NCI-H446 (cell line): ENCODE measurements at regions not wholly inside any gene's neighbourhood (a gene's known extent, or its start where the extent isn't known, plus 50 kb on each side); places are given as distances from the start of the nearest gene placed in this dataset.

Experiments used
- DNase-seq, 2 experiments: peaks; one replicate each; lab custom pipeline; 2025; lab: John Stamatoyannopoulos, UW

DNA sequence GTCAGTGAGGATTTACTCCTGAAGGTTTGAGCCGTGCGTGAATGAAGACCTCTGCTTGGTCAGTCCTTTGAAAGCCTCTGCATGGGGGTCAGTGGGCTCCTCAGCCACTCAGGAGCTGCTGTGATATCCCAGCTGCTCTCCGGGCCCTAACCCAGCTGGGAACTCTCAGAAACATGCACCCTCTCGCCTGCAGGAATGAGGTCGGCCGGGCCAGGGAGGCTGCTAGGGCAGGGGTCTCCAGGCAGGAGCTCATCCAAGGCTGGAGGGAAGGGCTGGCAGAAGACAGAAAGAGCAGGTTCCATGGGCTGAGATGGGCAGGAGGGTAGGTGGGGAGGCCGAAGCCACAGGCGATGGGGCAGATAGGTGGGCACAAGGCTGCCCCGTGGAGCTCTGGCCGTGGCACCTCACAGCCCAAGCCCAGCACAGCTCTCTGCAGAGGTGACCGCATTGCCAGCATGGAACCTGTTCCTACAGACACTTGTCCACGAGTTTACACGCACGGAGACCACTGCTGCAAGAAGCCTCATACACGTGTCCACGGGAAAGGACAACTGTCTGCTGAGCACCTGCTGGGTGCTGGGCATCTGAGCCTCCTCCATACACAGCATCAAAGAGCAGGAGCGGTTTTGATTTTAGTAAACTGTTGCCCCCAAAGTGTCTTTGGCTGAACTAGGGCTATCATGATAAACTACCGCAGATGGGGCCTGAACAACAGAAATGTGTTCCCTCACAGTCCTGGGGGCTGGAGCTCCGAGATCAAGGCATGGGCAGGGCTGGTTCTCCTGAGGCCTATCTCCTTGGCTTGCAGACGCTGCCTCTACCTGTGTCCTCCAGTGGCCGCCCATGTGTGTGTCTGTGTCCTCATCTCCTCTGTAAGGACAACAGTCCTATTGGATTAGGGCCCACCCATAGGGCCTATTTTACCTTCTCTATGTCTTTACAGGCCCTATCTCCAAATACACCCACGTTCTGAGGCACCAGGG lies 85.2 kb upstream of the ADAMTS2 start:
- DNase-seq: no peak

DNA sequence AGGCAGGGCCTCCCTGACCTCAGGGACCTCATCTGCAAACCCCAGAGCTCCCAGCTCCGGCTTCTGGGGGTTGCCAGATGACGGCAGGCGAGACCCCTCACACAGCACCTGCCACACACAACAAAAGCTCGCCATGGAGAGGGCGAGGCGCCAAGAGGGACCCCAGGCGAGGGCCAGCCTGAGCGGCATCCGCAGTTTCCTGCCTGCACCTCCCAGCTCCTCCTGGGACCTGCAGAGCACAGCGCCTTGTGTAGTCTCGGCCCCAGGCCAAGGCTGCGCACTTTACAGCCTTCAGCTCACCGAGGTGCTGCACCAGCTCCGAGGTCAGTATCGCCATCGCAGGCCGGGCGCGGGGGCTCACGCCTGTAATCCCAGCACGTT lies 82.4 kb upstream of the ADAMTS2 start:
- no peak for DNase-seq

DNA sequence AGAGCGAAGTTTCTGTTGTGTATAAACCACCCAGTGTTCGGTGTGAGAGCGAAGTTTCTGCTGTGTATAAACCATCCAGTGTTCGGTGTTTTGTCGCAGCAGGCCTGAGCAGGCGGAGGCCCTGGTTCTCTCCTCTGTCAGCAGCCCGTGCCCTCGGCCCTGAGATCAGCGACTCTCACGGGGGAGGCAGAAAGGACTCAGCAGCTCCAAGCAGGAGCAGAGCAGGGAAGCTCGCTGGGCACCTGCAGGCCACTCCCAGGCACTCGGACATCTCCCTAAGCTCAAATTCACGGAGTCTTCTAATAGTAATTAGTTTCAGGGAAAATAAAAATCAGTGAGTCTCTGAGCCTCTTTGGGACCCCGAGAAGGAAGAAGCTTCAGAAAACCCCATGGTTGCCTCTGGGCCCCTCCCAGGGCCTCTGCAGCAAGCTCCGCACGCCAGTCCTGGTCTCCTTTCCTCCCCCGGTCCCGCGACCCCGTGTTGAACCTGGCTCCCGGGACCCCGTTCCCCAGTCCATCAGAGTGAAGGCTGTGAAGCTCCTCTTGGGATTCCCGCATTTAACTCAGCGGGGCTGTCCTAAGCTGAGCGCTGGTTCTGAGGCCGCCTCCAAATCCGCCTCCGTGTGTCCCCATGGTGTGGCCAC lies 81.9 kb upstream of the ADAMTS2 start:
- no peak for DNase-seq

DNA sequence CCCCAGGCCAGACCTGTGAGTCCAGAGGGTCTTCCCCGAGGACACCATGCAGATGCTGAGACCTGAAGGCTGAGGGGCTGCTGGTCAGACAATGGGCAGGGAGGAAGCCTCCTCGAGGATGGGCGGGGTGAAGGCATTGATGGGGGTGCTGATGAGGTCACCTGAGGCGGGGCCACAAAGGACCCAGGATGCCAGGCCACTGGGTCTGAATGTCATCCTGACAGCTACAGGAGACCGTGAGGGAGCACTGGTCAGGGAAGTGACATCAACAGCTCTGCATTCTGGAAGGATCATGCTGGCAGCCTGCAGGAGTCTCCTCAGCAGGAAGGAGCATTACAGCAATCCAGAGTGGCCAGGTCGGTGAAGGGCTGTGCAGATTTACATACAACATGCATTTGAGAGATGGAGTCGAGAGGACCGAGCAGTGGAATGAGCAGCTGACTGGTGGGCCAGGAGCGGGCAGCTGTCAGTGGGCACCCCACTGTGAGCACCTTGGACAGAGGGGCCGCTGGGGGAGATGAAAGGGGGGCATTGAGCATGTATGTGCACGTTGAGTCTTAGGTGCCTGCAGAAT lies 77.7 kb upstream of the ADAMTS2 start:
- no peak for DNase-seq

DNA sequence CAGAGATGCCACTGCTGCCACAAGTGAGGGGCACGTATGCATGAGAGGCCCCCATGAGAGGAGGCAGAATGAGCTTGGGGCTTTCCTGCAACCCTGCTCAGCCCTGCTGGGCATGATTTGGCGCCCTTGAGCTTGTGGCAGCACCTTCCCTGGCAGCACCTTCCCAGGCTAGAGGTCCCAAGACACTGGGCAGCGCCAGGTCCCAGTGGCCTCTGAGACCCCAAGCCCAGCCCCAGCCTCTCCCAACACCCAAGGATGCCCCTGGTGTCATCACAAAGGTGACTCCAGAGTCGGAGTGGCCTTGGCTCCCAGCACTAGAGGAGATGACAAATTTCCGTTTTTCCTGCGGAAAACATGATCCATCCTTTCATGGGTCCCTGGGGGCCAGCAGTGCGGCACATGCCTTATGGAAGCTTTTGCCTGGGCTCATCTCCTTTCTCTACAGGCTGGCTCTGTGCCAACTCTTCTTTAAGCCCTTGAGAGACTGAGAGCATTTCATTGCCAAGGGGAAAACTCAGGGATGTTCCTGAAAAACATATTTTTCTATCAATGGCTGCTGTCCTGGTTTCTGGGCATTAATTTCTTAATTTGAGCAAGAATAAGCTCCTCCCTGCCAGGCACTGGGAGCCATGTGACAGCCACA lies 77.1 kb upstream of the ADAMTS2 start:
- peak; percentile 45 to 71 for DNase-seq

DNA sequence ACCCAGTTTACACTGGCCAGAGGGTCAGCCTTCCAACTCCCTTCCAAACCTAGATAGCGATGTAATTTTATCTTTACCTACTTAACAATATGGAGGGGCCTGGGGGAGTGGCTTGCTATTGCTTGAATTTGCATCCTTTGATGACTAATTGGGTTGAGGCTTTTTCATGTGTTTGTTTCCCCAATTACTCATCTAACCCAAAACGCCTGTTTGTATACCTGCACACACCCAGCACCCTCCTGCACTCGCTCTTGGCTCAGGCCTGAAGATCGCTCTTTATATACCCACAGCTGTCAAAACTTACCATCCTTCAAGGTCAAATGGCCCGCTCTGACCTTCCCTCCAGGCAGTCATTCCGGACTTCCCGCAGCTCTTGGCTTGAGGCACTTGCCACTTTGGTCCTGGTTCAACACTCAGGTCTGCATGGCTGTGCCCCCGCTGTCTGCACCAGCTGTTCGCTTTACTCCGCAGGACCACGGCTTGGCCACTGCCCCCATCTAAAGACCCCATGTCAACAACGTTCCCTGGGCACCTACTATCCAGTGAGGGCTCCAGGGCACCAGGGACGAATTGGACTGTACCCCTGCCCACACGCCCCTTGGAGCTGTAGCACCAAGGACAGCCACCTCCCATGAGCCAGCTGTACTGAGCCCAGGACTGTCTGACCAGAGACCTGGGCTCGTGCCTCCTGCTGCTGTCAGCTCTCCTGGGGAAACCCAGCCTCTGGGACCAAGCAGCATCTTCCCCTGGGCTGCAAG lies 76.1 kb upstream of the ADAMTS2 start:
- peak in 1 of 2 experiments; percentile 20 for DNase-seq

DNA sequence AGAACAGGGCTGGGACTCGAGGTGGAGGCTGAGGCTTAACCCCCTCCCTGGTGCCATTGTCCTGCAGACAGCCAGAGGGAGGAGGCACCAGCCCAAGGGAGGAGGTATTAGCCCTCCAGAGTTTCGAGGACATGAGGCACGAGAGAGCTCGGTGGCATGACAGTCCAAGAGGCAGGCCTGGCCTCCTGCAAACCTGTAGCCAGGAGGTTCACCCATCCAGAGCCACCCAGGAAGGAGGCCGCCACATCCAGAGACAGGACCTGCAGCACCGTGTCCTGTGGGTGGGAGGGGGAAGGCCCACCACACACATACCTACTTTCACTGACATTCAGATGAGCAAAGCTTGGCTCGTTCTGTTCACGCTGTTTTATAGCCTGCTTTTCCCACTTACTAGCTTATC lies 75.2 kb upstream of the ADAMTS2 start:
- DNase-seq: no peak

DNA sequence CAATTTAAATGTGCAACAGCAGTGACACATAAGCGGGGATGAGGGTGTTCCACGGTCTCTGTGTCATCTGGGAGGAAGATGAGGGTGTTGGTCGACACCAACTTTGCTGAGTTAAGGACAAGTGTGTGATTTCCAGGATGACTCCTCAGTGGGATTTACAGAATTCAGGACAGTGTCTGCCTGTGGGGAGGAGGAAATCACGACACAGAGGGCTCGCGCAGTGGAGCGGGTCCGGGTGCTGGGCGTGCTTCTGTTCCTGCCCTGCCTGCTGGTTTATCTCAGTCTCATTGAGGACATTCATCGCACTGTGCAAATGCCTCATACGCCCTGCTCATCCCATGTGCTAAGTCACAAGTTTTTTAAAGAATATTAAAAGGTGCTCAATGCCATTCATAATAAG lies 73.7 kb upstream of the ADAMTS2 start:
- no peak for DNase-seq

DNA sequence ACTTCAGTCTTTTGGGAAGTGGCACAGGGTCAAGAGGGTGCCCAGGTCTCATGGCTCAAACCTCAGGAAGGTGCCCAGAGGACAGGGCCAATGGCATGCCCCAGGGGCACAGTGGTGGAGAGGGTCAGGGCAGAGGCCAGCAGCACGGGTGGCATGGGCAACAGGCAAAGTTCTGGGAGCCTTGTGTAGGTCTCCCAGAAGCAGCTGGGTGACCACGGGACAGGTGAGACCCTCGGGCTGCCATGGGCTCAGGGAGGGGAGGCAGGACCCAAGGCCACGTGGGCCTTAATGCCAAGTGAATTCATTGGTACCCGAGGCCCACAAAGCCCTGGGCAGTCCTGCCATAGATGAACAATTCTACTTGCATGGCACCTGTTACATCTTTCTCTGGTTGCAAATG lies 72.4 kb upstream of the ADAMTS2 start:
- DNase-seq: no peak

DNA sequence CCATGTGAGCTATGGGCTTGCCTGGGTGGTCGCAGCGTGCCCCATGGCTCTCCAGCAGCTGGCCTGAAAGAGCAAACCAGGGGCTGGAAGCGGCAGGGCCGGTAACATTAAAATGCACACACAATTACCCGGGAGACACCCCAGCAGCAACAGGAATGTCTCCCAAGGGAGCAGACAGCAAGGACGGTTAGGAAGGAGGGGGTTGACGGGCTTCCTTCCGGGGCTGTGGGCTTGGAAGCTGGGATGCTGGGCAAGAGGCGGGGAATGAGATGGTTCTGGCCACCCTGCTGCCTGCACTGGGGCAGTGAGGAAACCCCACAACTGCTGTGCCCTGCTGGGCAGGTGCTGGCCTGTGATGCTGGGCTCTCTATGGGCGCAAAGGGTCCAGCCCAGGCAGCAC lies 71.8 kb upstream of the ADAMTS2 start:
- DNase-seq: no peak

DNA sequence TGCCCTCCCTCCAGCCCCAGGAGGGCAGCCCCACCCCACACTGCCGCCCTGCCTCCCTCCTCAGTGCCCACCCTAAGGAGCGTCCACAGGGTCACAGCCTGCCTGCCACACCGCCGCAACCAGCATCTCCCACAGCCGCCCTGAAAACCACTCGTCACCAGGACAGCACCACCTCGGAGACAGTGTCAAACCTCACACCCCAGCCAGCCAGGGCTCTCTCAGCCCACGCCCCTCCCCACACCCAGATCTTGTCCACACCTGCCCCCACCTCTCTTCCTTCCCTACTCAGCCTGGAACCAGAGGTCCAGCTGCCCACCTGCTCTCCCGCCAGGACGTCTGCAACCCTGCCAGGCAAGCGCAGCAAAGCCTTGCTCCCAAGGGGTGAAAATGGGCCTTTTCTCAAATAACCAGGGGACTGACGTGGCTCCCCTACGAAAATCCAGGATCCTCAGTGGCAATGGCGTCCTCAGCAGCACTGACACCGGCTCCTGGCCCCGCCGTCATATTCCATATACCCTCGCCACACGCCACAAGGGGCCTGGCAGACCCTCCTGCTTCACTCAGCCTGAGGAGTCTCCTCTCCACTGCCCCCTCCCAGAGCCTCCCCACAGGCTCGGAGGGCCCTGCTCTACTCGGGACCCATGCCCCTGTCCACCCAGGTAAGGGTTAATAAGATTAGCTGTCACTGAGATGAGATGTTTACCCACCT lies 71.0 kb upstream of the ADAMTS2 start:
- no peak for DNase-seq

DNA sequence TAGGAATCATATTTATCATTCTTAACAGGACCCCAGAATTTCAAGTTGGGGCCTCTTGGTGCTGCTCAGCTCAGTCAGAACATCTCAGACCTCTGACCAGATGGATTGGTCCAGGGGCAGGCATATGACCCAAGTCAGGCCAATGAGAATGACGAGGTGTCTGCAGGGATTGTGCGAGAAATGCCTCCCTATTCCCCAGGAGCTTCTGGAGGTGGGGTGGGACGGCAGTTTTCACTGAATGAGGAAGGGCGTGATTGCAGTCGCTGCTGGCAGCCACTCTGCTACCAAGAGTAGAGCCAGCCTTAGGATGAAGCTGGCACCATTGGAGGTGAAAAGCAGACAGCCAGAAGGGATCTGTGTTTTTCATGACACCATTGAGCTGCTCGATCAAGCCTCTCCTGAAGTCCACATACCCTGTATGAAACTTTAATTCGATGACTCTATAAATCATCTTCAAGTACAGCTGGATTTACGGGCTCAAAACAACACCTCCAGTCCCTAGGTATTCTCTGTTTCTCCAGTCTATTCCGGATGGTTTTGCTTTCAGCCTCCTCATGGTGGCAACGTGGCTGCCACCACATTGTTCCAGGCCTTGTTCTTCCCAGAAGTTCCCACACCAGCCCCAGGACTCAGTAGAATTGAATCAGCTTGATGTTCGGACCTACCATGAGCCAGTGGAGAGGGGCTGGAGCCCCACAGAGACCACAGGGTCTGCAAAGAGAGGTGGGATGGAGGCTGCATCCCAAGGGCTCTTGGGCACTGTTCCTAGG lies 70.2 kb upstream of the ADAMTS2 start:
- no peak for DNase-seq

DNA sequence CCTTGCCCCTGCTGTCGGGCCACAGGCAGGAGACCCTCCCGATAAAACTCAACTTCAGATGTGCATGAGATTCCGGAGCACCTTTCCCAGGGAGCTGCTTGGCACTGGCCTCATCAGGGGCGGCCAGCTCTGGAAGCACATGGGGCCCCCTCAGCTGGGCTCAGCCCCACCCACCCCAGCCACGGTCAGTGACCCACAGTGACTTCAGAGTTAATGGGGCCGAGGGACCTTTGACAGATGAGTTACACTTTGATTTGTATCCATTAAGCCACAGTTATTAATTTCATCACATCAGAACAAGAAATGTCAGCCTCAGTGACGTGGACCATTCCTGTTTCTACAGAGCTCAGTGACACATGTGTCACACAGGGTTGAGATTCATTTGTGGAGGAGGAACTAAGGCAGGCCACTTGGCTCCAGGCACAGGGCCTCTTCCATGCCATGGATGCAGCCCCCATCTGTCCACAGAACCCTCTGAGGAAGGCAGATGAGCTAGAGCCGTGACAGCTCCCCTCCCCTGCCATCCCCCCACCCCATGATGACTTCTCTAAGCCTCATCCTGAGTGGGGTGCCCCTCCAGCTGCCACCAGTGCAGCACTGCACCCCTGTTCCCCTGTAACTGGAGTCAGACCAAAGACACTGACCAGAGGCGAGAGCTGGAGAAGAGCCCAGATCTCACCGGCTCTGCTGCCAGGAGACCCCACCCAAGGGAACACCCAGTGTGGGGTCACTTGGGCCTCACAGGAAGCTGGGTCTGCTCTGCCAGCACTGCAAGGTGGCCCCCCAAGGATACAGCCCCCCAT lies 69.4 kb upstream of the ADAMTS2 start:
- DNase-seq: no peak

DNA sequence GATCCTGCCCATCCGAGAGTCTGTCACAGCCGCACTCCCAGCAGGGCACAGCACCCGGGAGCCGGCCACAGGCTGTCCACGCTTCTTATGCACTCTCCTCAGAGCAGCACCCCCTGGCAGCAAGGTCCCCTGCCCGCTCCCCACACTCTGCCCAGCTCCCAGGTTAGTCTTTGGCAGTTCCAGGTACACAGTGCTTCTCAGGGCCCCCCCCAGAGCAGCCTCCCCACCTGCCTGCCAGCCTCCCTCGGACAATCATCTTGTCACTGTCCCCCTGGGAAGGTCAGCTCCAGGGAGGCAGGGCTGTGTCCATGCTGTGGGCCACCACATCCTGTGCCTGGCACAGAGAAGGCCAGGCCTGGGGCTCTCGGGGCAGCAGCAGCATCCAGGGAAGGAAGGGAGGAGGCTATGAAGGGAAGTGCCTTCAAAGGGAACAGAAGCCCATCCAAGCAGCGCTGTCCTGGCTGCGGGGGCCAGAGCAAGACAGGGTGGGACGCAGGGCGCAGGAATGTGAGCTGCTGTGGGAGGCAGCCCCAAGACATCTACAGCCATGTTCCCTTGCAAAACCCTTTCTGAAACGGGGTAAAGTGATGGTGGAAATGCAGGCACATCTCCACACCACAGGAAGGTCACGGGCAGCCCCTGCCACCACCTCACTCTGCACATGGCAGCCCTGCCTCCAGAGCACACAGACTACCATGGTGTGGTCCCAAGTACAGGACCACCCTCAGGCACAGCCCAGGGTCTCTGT lies 68.6 kb upstream of the ADAMTS2 start:
- DNase-seq: no peak

DNA sequence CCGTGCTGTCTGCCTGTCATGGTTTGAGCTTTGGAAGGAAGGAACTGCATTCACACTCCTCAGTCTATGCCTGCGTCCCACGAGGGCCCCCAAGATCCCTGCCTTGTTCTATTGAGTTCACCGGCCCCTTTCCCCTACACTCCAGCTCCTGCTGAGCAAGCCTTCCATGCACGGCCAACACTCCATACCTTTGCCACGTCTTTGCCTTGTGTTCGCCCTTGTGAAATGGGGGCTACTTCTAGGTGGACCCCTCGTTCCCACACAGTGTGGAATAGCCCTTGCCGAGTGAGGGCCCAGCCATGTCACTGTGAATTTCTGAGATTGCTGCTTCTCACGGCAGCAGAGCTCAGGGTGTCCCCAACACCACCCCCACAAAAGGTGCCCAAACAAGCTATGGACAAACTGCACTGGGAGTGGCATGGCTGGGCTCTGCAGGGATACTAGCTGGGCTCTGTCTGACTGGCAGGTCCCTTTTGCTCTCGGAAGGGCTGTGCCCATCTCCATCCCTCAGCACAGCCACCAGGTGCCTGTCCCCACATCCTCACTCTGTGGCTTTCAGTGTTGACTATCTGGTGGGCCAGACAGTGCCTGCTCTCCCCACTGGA lies 67.9 kb upstream of the ADAMTS2 start:
- DNase-seq: no peak

DNA sequence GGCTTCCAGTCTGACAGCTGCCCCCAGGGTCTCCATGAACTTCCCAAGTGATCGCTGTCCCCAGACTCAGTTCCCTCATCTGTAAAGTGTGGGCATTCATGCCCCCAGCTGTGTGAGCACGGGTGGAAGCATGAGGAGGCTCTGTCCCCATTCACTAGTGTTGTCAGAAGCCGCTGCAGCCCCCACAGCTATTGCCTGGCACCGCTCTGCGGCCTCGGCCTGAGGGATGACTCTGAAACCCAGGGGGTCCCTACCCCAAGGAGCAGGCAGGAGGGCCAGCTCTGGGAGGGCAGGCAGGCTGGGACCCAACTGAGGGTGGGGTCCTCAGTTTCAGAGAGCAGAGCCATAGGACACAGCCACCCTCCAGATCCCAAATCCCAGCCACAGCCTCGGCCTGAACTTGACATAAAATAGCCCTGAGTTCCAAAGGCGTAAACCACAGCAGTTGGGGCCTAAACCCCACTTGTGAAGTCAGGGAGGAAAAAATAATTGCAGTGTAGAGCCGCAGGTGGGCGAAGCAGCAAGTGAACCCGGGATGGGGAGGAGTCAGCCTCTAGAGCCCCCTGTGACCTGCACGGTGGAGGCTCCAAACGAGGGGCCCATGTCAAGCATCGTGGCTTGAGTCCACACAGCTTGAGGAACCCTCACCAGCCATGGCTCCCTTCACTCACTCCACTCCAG lies 66.0 kb upstream of the ADAMTS2 start:
- no peak for DNase-seq

DNA sequence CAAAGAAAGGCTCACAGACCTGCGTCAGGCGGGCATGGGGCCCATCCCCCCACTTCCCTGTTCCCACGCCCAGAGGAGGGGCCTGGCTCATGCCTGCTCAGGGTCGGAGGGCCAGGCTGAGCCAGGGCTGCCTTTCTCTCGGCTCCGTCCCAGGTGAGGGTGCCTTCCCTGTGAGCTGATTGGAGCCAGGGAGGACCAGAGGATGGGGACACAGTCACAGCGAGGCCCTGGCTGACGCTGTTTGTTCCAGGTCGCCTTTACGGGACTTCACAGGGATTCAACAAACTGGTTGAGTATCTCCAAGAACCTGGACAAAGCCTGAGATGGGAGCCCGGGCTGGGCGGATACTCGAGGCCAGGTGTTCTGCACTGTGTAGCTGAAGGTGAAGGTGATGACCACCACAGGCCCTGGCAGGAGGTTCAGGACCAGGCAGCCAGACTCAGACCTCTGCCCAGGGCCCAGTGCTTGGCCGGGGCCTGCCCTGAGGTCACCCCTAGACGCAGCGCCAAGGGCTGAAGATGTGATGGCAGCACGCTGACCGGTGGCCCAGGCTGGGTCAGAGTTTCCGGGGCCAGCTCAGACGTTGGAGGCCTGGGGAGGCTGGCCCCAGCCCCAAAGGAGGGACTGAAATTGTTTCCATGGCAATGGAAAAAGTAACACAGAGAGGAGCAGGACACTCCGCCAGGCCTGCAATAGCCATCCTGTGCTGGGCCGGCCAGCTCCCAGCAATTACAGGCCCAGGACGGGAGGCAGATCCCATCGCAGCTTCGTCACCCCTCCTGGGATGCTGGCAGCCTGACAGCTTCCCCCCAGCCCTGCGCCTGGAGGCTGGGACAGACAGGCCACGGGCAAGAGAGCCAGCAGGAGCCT lies 65.3 kb upstream of the ADAMTS2 start:
- no peak for DNase-seq
